Type B pancreatic cell (in vitro differentiated cells): ENCODE measurements at regions not wholly inside any gene's neighbourhood (a gene's known extent, or its start where the extent isn't known, plus 50 kb on each side); places are given as distances from the start of the nearest gene placed in this dataset.

ENCODE experiments used
- DNase-seq: peaks from one replicate; pipeline ENCODE4 v3.0.0; 2021; ENCODE audit warnings: mixed read lengths; ENCODE audit not compliant: unreplicated experiment; ENCODE audit errors: extremely low spot score
- H3K27ac Mint-ChIP-seq: 2 replicates; pipeline ENCODE4 v1.8.0; 2021; ENCODE audit warnings: mild to moderate bottlenecking, mixed read lengths
- H3K27me3 Mint-ChIP-seq: 2 replicates; pipeline ENCODE4 v1.8.0; 2021; ENCODE audit warnings: mixed read lengths
- H3K36me3 Mint-ChIP-seq: 2 replicates; pipeline ENCODE4 v1.8.0; 2021; ENCODE audit warnings: mixed read lengths
- H3K4me1 Mint-ChIP-seq: one replicate; pipeline ENCODE4 v1.8.0; 2021; ENCODE audit warnings: mixed read lengths; ENCODE audit not compliant: unreplicated experiment
- H3K4me3 Mint-ChIP-seq: 2 replicates; pipeline ENCODE4 v1.8.0; 2021; ENCODE audit warnings: mild to moderate bottlenecking, mixed read lengths
- H3K9me3 Mint-ChIP-seq: 2 replicates; pipeline ENCODE4 v1.8.0; 2021; ENCODE audit warnings: mixed read lengths
- CTCF ChIP-seq: fragments of 200-600 bp; sonication (generic); conservative IDR thresholded peaks from 2 replicates; pipeline ENCODE4 v1.5.0; 2021; ENCODE audit warnings: antibody characterized with exemption, mild to moderate bottlenecking

GRCh38 chr2:129302561-129303183, 676.8 kb upstream of the RAB6C start:
- no peak overlapping the region for H3K4me3 Mint-ChIP-seq
- DNase-seq, result no peak
- H3K9me3 Mint-ChIP-seq, result no peaks in the 10 kb centered on the region
- no peak overlapping the region for H3K27ac Mint-ChIP-seq
- H3K4me1 Mint-ChIP-seq, result no peaks in the 10 kb centered on the region
- H3K36me3 Mint-ChIP-seq, result no peaks in the 10 kb centered on the region
- no peaks in the 10 kb centered on the region for H3K27me3 Mint-ChIP-seq
- TF ChIP-seq CTCF, result no peak

GRCh38 chr2:129314120-129314519, 665.3 kb upstream of the RAB6C start:
- no peak for TF ChIP-seq CTCF
- no peak for DNase-seq
- Mint-ChIP-seq H3K9me3 (no peaks in the 10 kb centered on the region), H3K27me3 (no peaks in the 10 kb centered on the region), H3K27ac (no peak overlapping the region), H3K4me3 (no peak overlapping the region), H3K4me1 (no peaks in the 10 kb centered on the region), H3K36me3 (no peaks in the 10 kb centered on the region)

GRCh38 chr2:129318581-129319421, 660.7 kb upstream of the RAB6C start:
- DNase-seq, result no peak
- peaks cover 4% of the 10 kb centered on the region for H3K27me3 Mint-ChIP-seq
- no peak for TF ChIP-seq CTCF

GRCh38 chr2:129319422-129319717, 660.1 kb upstream of the RAB6C start:
- no peak overlapping the region for H3K4me3 Mint-ChIP-seq
- H3K27ac Mint-ChIP-seq, result no peak overlapping the region
- H3K4me1 Mint-ChIP-seq, result no peaks in the 10 kb centered on the region
- no peak for DNase-seq
- H3K27me3 Mint-ChIP-seq, result peaks cover 4% of the 10 kb centered on the region
- TF ChIP-seq CTCF, result no peak
- no peaks in the 10 kb centered on the region for H3K9me3 Mint-ChIP-seq
- H3K36me3 Mint-ChIP-seq, result no peaks in the 10 kb centered on the region

More at GRCh38 chr2:129318581-129319421, 660.7 kb upstream of the RAB6C start:
- H3K4me1 Mint-ChIP-seq, result no peaks in the 10 kb centered on the region
- H3K27ac Mint-ChIP-seq, result no peak overlapping the region
- no peaks in the 10 kb centered on the region for H3K36me3 Mint-ChIP-seq
- peak overlapping the region; percentile 69 for H3K4me3 Mint-ChIP-seq
- H3K9me3 Mint-ChIP-seq, result no peaks in the 10 kb centered on the region

- Mint-ChIP-seq H3K27ac (no peak overlapping the region), H3K27me3 (peaks cover 4% of the 10 kb centered on the region), H3K9me3 (no peaks in the 10 kb centered on the region), H3K36me3 (no peaks in the 10 kb centered on the region), H3K4me3 (no peak overlapping the region), H3K4me1 (no peaks in the 10 kb centered on the region)
- TF ChIP-seq CTCF, result no peak
- no peak for DNase-seq
These were observed 659.2 kb upstream of the RAB6C start for GRCh38 chr2:129320288-129320687.
